ENCODE measurements at regions not wholly inside any gene's neighbourhood (a gene's known extent, or its start where the extent isn't known, plus 50 kb on each side); places are given as distances from the start of the nearest gene placed in this dataset.

GRCh38 chr1:69246109-69246508, 321.6 kb upstream of the LRRC7 start:
- Histone ChIP-seq H3K4me3 (replicated peaks; ENCODE audit: insufficient read depth, low read length) (no peak overlapping the region), H3K27ac (replicated peaks) (no peak overlapping the region), H3K27me3 (ENCODE audit: insufficient read depth, poor library complexity, severe bottlenecking) (no peaks in the 10 kb centered on the region)
- no peak for TF ChIP-seq SPI1 (IDR thresholded peaks at IDR 0.05; ENCODE audit: borderline replicate concordance, low read depth)
- no peak for TF ChIP-seq POLR2AphosphoS5 (IDR thresholded peaks at IDR 0.05; ENCODE audit: low read depth)
- no peak for TF ChIP-seq REST (IDR thresholded peaks at IDR 0.05; ENCODE audit: insufficient replicate concordance, low read depth)
- no peak for TF ChIP-seq CTCF (IDR thresholded peaks at IDR 0.05; ENCODE audit: insufficient read depth, low read length)
- no peak for TF ChIP-seq GABPA (IDR thresholded peaks at IDR 0.05; ENCODE audit: low read depth)
- no peak for DNase-seq (ENCODE audit: low read depth in 1 of 2, low spot score in 1 of 2)

- TF ChIP-seq CTCF (IDR thresholded peaks at IDR 0.05; ENCODE audit: insufficient read depth, low read length), result no peak
- no peak for TF ChIP-seq GABPA (IDR thresholded peaks at IDR 0.05; ENCODE audit: low read depth)
- no peak for TF ChIP-seq REST (IDR thresholded peaks at IDR 0.05; ENCODE audit: insufficient replicate concordance, low read depth)
- no peak for TF ChIP-seq POLR2AphosphoS5 (IDR thresholded peaks at IDR 0.05; ENCODE audit: low read depth)
- no peak for TF ChIP-seq SPI1 (IDR thresholded peaks at IDR 0.05; ENCODE audit: borderline replicate concordance, low read depth)
- H3K27ac ChIP-seq (replicated peaks), result no peak overlapping the region
- H3K4me3 ChIP-seq (replicated peaks; ENCODE audit: insufficient read depth, low read length), result no peak overlapping the region
- H3K27me3 ChIP-seq (ENCODE audit: insufficient read depth, poor library complexity, severe bottlenecking), result no peaks in the 10 kb centered on the region
- DNase-seq (ENCODE audit: low read depth in 1 of 2, low spot score in 1 of 2), result no peak
Observed at GRCh38 chr1:69246710-69247109, 321.0 kb upstream of the LRRC7 start.

GRCh38 chr1:69252696-69253095, 315.0 kb upstream of the LRRC7 start:
- no peak for TF ChIP-seq CTCF (IDR thresholded peaks at IDR 0.05; ENCODE audit: insufficient read depth, low read length)
- no peak for TF ChIP-seq POLR2AphosphoS5 (IDR thresholded peaks at IDR 0.05; ENCODE audit: low read depth)
- no peak for TF ChIP-seq GABPA (IDR thresholded peaks at IDR 0.05; ENCODE audit: low read depth)
- TF ChIP-seq REST (IDR thresholded peaks at IDR 0.05; ENCODE audit: insufficient replicate concordance, low read depth), result no peak
- TF ChIP-seq SPI1 (IDR thresholded peaks at IDR 0.05; ENCODE audit: borderline replicate concordance, low read depth), result no peak
- Histone ChIP-seq H3K27ac (replicated peaks) (no peak overlapping the region), H3K4me3 (replicated peaks; ENCODE audit: insufficient read depth, low read length) (no peak overlapping the region), H3K27me3 (ENCODE audit: insufficient read depth, poor library complexity, severe bottlenecking) (no peaks in the 10 kb centered on the region)
- no peak for DNase-seq (ENCODE audit: low read depth in 1 of 2, low spot score in 1 of 2)

All from HL-60 (cell line).